ENCODE measurements at regions not wholly inside any gene's neighbourhood (a gene's known extent, or its start where the extent isn't known, plus 50 kb on each side); places are given as distances from the start of the nearest gene placed in this dataset.

DNA sequence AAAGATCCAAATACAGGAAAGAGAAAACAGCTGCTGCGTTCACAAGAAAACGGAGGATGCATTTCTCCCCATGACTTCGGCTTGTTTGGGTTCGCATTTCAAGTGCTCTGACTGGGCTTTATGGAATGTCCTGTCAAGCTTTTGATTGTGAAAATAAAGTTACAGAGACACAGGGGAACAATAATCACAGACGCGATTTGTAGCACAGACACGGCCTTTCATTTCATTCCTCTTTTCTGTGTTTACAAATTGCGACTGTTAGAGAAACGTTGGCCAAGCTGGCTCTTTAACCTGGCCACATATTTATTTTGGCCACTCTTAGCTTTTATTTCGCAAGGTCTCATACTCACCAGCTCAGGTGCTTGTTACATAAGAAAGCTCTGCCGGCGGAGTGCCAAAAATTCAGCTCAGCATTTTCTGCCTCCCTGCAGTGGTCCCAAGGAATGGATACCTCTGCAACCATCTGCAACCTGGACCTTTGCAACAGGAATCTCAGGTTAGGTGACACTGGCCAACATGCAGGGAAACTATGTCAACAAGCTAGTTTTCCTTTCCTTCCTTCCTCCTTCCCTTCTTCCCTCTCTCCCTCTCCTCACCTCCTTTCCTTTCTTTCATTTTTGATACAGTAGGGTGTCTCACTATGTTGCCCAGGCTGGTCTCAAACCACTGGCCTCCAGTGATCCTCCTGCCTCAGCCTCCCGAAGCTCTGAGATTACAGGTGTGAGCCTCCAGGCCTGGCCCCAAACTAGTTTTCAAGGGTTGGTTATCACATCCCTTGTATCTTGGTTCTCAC lies 58.2 kb upstream of the SLC45A1 start:
- TF ChIP-seq, protein P1, sequence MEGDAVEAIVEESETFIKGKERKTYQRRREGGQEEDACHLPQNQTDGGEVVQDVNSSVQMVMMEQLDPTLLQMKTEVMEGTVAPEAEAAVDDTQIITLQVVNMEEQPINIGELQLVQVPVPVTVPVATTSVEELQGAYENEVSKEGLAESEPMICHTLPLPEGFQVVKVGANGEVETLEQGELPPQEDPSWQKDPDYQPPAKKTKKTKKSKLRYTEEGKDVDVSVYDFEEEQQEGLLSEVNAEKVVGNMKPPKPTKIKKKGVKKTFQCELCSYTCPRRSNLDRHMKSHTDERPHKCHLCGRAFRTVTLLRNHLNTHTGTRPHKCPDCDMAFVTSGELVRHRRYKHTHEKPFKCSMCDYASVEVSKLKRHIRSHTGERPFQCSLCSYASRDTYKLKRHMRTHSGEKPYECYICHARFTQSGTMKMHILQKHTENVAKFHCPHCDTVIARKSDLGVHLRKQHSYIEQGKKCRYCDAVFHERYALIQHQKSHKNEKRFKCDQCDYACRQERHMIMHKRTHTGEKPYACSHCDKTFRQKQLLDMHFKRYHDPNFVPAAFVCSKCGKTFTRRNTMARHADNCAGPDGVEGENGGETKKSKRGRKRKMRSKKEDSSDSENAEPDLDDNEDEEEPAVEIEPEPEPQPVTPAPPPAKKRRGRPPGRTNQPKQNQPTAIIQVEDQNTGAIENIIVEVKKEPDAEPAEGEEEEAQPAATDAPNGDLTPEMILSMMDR (IDR thresholded peaks at IDR 0.05; ENCODE audit: poor library complexity, severe bottlenecking): no peak
- Histone ChIP-seq H3K9me3 (ENCODE audit: severe bottlenecking) (no peaks in the 10 kb centered on the region), H3K4me3 (ENCODE audit: severe bottlenecking) (no peak overlapping the region), H3K27ac (ENCODE audit: poor library complexity, severe bottlenecking) (peak overlapping the region; percentile 87), H3K36me3 (ENCODE audit: low read depth) (no peaks in the 10 kb centered on the region), H3K4me1 (ENCODE audit: insufficient read depth, poor library complexity, severe bottlenecking) (peaks cover 25% of the 10 kb centered on the region), H3K27me3 (ENCODE audit: insufficient read depth, poor library complexity, severe bottlenecking) (no peaks in the 10 kb centered on the region)
- DNase-seq (ENCODE audit: low spot score) (no peak), ATAC-seq (ENCODE audit: low read depth) (peak; percentile 56)

DNA sequence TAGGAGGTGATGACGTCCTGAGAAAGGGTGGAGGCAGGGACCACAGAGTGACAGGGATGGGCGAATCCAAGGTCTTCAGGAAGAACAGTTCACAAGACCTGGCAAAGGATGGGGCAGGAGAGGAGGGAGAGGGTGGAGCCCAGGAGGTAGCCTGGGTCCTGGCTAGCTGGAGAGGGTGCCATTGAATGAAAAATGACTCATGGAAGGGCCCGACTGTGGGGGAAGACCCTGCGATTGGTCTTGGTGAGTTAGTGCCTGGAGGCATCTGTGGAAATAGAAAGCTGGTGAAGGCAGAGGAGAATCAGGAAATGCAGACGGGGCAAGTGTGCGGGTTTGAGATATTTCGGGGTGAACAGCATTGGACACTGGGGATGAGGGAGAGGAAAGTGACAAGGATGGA lies 60.3 kb upstream of the SLC45A1 start:
- H3K27ac ChIP-seq (ENCODE audit: poor library complexity, severe bottlenecking): peak overlapping the region; percentile 87
- H3K27me3 ChIP-seq (ENCODE audit: insufficient read depth, poor library complexity, severe bottlenecking): no peaks in the 10 kb centered on the region
- ATAC-seq (ENCODE audit: low read depth) (peak; percentile 56), DNase-seq (ENCODE audit: low spot score) (no peak)
- no peaks in the 10 kb centered on the region for H3K36me3 ChIP-seq (ENCODE audit: low read depth)
- no peak overlapping the region for H3K4me3 ChIP-seq (ENCODE audit: severe bottlenecking)
- peaks cover 25% of the 10 kb centered on the region for H3K4me1 ChIP-seq (ENCODE audit: insufficient read depth, poor library complexity, severe bottlenecking)
- TF ChIP-seq, protein P1 (IDR thresholded peaks at IDR 0.05; ENCODE audit: poor library complexity, severe bottlenecking): no peak
- no peaks in the 10 kb centered on the region for H3K9me3 ChIP-seq (ENCODE audit: severe bottlenecking)

DNA sequence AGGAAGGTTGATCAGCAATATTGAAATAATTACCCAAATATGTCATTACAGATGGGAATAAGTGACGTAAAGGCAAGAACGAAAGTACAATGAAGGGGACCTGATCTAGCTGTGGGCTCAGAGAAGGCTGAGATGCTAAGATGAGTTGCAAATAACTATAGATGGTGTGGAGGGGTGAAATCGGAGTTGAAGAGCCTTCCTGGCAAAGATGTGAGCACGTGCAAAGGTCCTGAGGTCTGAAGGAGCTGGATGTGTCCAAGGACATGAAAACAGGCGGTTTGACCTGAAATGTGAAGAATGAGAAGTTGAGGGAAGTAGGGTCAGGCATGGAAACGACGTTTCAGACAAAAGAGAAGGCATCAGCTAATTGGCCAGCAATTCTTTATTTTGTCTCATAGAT lies 61.6 kb upstream of the SLC45A1 start:
- H3K27me3 ChIP-seq (ENCODE audit: insufficient read depth, poor library complexity, severe bottlenecking): no peaks in the 10 kb centered on the region
- no peak for DNase-seq (ENCODE audit: low spot score)
- ATAC-seq (ENCODE audit: low read depth): no peak

DNA sequence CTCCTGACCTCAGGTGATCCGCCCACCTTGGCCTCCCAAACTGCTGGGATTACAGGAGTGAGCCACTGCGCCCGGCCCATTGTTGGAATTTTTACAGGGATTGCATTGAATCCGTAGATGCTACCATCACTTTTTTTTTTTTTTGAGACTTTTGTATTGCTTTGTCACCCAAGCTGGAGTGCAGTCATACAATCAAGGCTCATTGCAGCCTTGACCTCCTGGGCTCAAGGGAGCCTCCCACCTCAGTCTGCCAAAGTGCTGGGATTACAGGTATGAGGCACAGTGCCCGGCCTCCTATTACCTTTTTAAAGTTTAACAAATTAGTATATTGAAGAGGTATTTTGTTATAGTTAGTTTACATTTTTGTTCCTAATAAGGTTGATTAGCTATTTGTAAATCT lies 62.2 kb upstream of the SLC45A1 start:
- H3K4me3 ChIP-seq (ENCODE audit: severe bottlenecking): no peak overlapping the region
- H3K27ac ChIP-seq (ENCODE audit: poor library complexity, severe bottlenecking): no peak overlapping the region
- ATAC-seq (ENCODE audit: low read depth): no peak
- peaks cover 25% of the 10 kb centered on the region for H3K4me1 ChIP-seq (ENCODE audit: insufficient read depth, poor library complexity, severe bottlenecking)
- no peaks in the 10 kb centered on the region for H3K36me3 ChIP-seq (ENCODE audit: low read depth)
- no peaks in the 10 kb centered on the region for H3K9me3 ChIP-seq (ENCODE audit: severe bottlenecking)
- TF ChIP-seq, protein P1 (IDR thresholded peaks at IDR 0.05; ENCODE audit: poor library complexity, severe bottlenecking): no peak
- DNase-seq (ENCODE audit: low spot score): no peak
- no peaks in the 10 kb centered on the region for H3K27me3 ChIP-seq (ENCODE audit: insufficient read depth, poor library complexity, severe bottlenecking)

More for the DNA sequence above, 61.6 kb upstream of the SLC45A1 start:
- peaks cover 25% of the 10 kb centered on the region for H3K4me1 ChIP-seq (ENCODE audit: insufficient read depth, poor library complexity, severe bottlenecking)
- H3K9me3 ChIP-seq (ENCODE audit: severe bottlenecking): no peaks in the 10 kb centered on the region
- no peaks in the 10 kb centered on the region for H3K36me3 ChIP-seq (ENCODE audit: low read depth)
- TF ChIP-seq, protein P1 (IDR thresholded peaks at IDR 0.05; ENCODE audit: poor library complexity, severe bottlenecking): no peak
- H3K27ac ChIP-seq (ENCODE audit: poor library complexity, severe bottlenecking): no peak overlapping the region
- no peak overlapping the region for H3K4me3 ChIP-seq (ENCODE audit: severe bottlenecking)

Measured in RWPE2 (cell line).